GM10248 (cell line): ENCODE measurements at regions not wholly inside any gene's neighbourhood (a gene's known extent, or its start where the extent isn't known, plus 50 kb on each side); places are given as distances from the start of the nearest gene placed in this dataset.
"Not testable (repeated sequence)": the region's sequence is repeated elsewhere in the genome, so short reads cannot be mapped to it uniquely, and the experiment has no call there.

Experiments
- CTCF ChIA-PET: fragments of 300-600 bp; sonication (Branson Sonifier 250); formaldehyde crosslinking; extraction: SDS; loops from one replicate; lab custom pipeline; 2021; ENCODE audit warnings: antibody characterized with exemption; lab: Yijun Ruan, JAX
- POLR2A ChIA-PET: fragments of 350-650 bp; sonication (Branson Sonifier 250); formaldehyde crosslinking; extraction: SDS; loops from one replicate; lab custom pipeline; 2020; ENCODE audit warnings: antibody characterized with exemption; lab: Yijun Ruan, JAX
- DNase-seq: peaks from one replicate; pipeline ENCODE4 v3.0.0; 2012; ENCODE audit errors: extremely low spot score
- CTCF ChIP-seq: IDR thresholded peaks from 2 replicates; pipeline ENCODE4 v1.5.1; 2012; ENCODE audit warnings: mild to moderate bottlenecking, low read depth; ENCODE audit errors: extremely low read depth, missing control alignments, control extremely low read depth

DNA sequence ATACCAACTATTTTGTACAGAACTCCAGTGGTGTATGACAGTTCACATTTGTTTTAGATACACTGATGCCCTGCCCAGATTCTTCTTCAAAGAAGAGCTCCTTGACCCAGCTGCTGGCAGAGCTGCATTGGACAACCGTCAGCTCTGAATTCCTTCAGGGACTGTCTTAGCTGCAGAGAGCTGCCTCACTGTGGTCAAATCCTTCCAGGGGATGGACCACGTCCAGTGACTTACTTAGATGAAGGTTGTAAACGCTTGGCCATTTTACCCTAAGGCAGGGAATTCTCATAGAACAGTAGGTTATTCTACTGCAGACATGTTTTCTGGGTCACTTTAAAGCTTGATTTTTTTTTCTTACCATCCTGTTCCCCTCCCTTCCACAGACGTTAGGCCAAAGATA, 905.0 kb upstream of the ATXN7L3B start:
- ChIA-PET CTCF (no interaction called here), POLR2A (no interaction called here)
- TF ChIP-seq CTCF = no peak
- DNase-seq = no peak

DNA sequence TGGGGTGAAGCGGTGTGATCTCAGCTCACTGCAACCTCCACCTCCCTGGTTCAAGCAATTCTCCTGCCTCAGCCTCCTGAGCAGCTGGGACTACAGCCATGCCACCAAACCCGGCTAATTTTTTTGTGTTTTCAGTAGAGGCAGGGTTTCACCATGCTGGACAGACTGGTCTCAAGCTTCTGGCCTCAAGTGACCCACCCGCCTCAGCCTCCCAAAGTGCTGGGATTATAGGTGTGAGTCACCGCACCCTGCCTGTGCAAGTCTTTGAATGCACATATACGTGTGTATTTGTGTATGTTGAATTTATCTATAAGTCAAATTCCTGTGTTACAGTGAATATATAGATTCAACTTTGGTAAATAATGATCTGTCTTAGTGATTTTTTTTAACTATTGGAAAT, 898.2 kb upstream of the ATXN7L3B start:
- DNase-seq, CTCF ChIA-PET, POLR2A ChIA-PET: not testable (repeated sequence)

- TF ChIP-seq CTCF = no peak
- POLR2A ChIA-PET = no interaction called here
- no peak for DNase-seq
- CTCF ChIA-PET = no interaction called here
These were observed 881.3 kb upstream of the ATXN7L3B start for GRCh38 chr12:73656375-73656774.

GRCh38 chr12:73659802-73660201, 877.8 kb upstream of the ATXN7L3B start:
- POLR2A ChIA-PET = no interaction called here
- CTCF ChIA-PET = interaction anchor here (1.9 kb wide), 1 partner anchor 10 kb away, joined by 5 read pairs; no protein-coding TSS in a partner anchor
- no peak for DNase-seq
- TF ChIP-seq CTCF = no peak

DNA sequence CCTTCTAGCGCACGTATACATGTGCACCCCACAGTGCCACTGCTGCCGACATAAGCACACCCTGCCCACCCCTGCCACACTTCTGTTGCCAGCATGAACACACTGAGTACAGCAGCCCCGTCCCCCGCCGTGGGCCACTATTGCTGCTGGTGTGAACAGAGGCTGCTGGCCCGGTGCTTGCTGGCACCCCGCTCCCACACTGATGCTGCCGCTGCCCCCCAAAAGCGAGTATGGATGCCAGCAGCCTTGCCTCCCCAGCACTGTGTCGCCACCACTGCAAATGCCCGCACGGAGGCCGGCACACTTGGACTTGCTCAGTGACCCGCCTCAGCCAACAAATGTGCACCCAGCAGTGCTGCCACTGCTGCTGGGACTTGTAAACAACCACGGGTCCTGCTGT, 872.4 kb upstream of the ATXN7L3B start:
- ChIA-PET CTCF (no interaction called here), POLR2A (no interaction called here)
- TF ChIP-seq CTCF = no peak
- no peak for DNase-seq

DNA sequence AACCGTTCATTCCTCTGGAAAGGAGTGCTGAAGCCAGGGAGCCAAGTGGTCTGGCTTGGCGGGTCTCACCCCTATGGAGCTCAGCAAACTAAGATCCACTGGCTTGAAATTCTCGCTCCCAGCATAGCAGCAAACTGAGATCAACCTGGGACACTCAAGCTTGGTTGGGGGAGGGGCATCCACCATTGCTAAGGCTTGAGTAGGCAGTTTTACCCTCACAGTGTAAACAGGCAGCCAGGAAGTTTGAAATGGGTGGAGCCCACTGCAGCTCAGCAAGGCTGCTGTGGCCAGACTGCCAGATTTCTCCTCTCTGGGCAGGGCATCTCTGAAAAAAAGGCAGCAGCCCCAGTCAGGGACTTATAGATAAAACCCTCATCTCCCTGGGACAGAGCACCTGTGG, 866.1 kb upstream of the ATXN7L3B start:
- DNase-seq, CTCF ChIA-PET, POLR2A ChIA-PET: not testable (repeated sequence)

GRCh38 chr12:73677520-73678291, 859.9 kb upstream of the ATXN7L3B start:
- DNase-seq = no peak
- TF ChIP-seq CTCF = no peak
- POLR2A ChIA-PET = no interaction called here
- CTCF ChIA-PET = interaction anchor here (0.9 kb wide), 1 partner anchor 10 kb away, joined by 3 read pairs; no protein-coding TSS in a partner anchor
